Endothelial cell of umbilical vein (primary cell): ENCODE measurements at regions not wholly inside any gene's neighbourhood (a gene's known extent, or its start where the extent isn't known, plus 50 kb on each side); places are given as distances from the start of the nearest gene placed in this dataset.

Experiments
- BruUV-seq: library from RNA; stranded (reverse); fragments of 400-500 nt; replicated peaks from 2 replicates; lab custom pipeline; 2021; lab: Mats Ljungman, UMichigan
- CTCF ChIA-PET: fragments of 300-600, 350-600 bp; sonication (Branson Sonifier 250); formaldehyde crosslinking; loops from one replicate; lab custom pipeline; 2021; ENCODE audit warnings: antibody characterized with exemption, inconsistent platforms; lab: Charles Lee
- POLR2A ChIA-PET: fragments of 300-600, 350-600 bp; sonication (Branson Sonifier 250); formaldehyde crosslinking; loops from one replicate; lab custom pipeline; 2021; ENCODE audit warnings: antibody characterized with exemption, inconsistent platforms; lab: Charles Lee
- DNase-seq: peaks from one replicate; pipeline ENCODE4 v3.0.0-alpha.2; 2011; ENCODE audit warnings: low read depth, low spot score
- FAIRE-seq: peaks from 2 replicates; lab custom pipeline; 2011; peaks lifted over from hg19 to GRCh38; lab: Jason Lieb, UNC
- H2AFZ ChIP-seq: 2 replicates; pipeline ENCODE4 v1.6.0; 2012; ENCODE audit warnings: low read depth, low read length, control low read depth, inconsistent platforms
- H3K27ac ChIP-seq: 2 replicates; pipeline ENCODE4 v1.5.1; 2011; ENCODE audit warnings: low read depth, mild to moderate bottlenecking, control low read depth, low read length, moderate library complexity; ENCODE audit not compliant: insufficient read depth
- H3K27me3 ChIP-seq, 2 experiments: 2 replicates each; pipeline versions ENCODE4 v1.6.0 to v1.6.1; 2011; ENCODE audit warnings: low read length in 2 of 2, mixed read lengths in 1 of 2; ENCODE audit not compliant: control insufficient read depth in 2 of 2, insufficient read depth in 2 of 2
- H3K36me3 ChIP-seq, 2 experiments: 2 replicates in 1 of 2; 3 replicates in 1 of 2; pipeline ENCODE4 v1.5.1; 2011; ENCODE audit warnings: low read length in 2 of 2, mild to moderate bottlenecking in 1 of 2, moderate library complexity in 1 of 2; ENCODE audit not compliant: control insufficient read depth in 2 of 2, insufficient read depth in 2 of 2; ENCODE audit errors: extremely low read depth in 1 of 2
- H3K4me1 ChIP-seq: 3 replicates; pipeline ENCODE4 v1.5.1; 2011; ENCODE audit warnings: mild to moderate bottlenecking, low read length; ENCODE audit not compliant: control insufficient read depth, insufficient read depth; ENCODE audit errors: extremely low read depth
- H3K4me2 ChIP-seq: 2 replicates; pipeline ENCODE4 v1.6.1; 2011; ENCODE audit warnings: low read length, control low read depth, mixed read lengths; ENCODE audit not compliant: insufficient read depth
- H3K4me3 ChIP-seq, 3 experiments: fragments of 200-600 bp in 1 of 3; sonication (generic), shearing (Covaris generic) in 1 of 3; replicated peaks in 1 of 3; 2 replicates each; pipeline ENCODE4 v1.5.1; 2011 to 2016; ENCODE audit warnings: control low read depth in 3 of 3, low read length in 3 of 3, mild to moderate bottlenecking in 2 of 3, inconsistent platforms in 1 of 3, low read depth in 1 of 3, moderate library complexity in 1 of 3; ENCODE audit not compliant: insufficient read depth in 1 of 3
- H3K79me2 ChIP-seq: 2 replicates; pipeline ENCODE4 v1.6.0; 2012; ENCODE audit warnings: low read length, inconsistent platforms; ENCODE audit not compliant: control insufficient read depth, insufficient read depth
- H3K9ac ChIP-seq: replicated peaks from 2 replicates; pipeline ENCODE3; 2011; ENCODE audit warnings: low read length, control low read depth; ENCODE audit not compliant: insufficient read depth; ENCODE audit errors: extremely low read depth
- H3K9me1 ChIP-seq: replicated peaks from 3 replicates; pipeline ENCODE4 v1.6.0; 2011; ENCODE audit warnings: mild to moderate bottlenecking, low read length; ENCODE audit not compliant: control insufficient read depth, insufficient read depth; ENCODE audit errors: extremely low read depth
- H3K9me3 ChIP-seq: replicated peaks from 2 replicates; pipeline ENCODE4 v1.5.1; 2012; ENCODE audit warnings: low read length, inconsistent platforms; ENCODE audit not compliant: control insufficient read depth, insufficient read depth
- H4K20me1 ChIP-seq: replicated peaks from 2 replicates; pipeline ENCODE3; 2011; ENCODE audit warnings: mild to moderate bottlenecking, low read length; ENCODE audit not compliant: control insufficient read depth, insufficient read depth; ENCODE audit errors: extremely low read depth
- EZH2 ChIP-seq: IDR thresholded peaks from 2 replicates; pipeline ENCODE4 v1.6.1; 2012; ENCODE audit warnings: borderline replicate concordance, low read depth, mild to moderate bottlenecking, moderate library complexity, low read length, inconsistent platforms; ENCODE audit not compliant: severe bottlenecking
- FOS ChIP-seq: IDR thresholded peaks from 2 replicates; pipeline ENCODE4 v1.6.1; 2011; ENCODE audit warnings: mild to moderate bottlenecking, low read length, moderate library complexity, borderline replicate concordance; ENCODE audit not compliant: insufficient read depth
- GATA2 ChIP-seq: IDR thresholded peaks from 2 replicates; pipeline ENCODE4 v1.7.0; 2011; ENCODE audit warnings: low read depth, mild to moderate bottlenecking, moderate library complexity, mixed read lengths, low read length; ENCODE audit not compliant: insufficient read length, insufficient read depth
- JUN ChIP-seq: IDR thresholded peaks from 2 replicates; pipeline ENCODE4 v1.6.1; 2011; ENCODE audit warnings: borderline replicate concordance, low read depth; ENCODE audit not compliant: insufficient read length, insufficient read depth
- MYC ChIP-seq: IDR thresholded peaks from one replicate; pipeline ENCODE4 v1.6.1; 2011; ENCODE audit warnings: mild to moderate bottlenecking, low read depth, low read length
- POLR2A ChIP-seq: IDR thresholded peaks from 2 replicates; pipeline ENCODE4 v1.6.1; 2012; ENCODE audit warnings: low read depth, mild to moderate bottlenecking, control low read depth, low read length
- POLR2AphosphoS5 ChIP-seq: IDR thresholded peaks from 2 replicates; pipeline ENCODE4 v1.6.1; 2012; ENCODE audit warnings: low read depth, mild to moderate bottlenecking, control low read depth, low read length, moderate library complexity; ENCODE audit not compliant: insufficient read depth
- dilution Hi-C: fragments of 300-500 bp; cut with MboI; formaldehyde crosslinking; loops from one replicate; pipeline ENCODE4 v1.15.0; 2019; ENCODE audit warnings: low sequenced_read_pairs; ENCODE audit not compliant: extremely low pct_ligation_motif_present
- intact Hi-C: fragments of 100-400 bp; cut with micrococcal nuclease; formaldehyde crosslinking; loops from one replicate; pipeline ENCODE4 v1.10.0; 2022
- TF ChIP-seq, protein P1 (sequence below): IDR thresholded peaks from 2 replicates; pipeline ENCODE4 v1.6.1; 2011; ENCODE audit not compliant: insufficient read depth, insufficient read length
- TF ChIP-seq, protein P2 (sequence below), 2 donors: IDR thresholded peaks; 1 replicate in 1 of 2; 2 replicates in 1 of 2; pipeline ENCODE4 v1.5.1; 2011; ENCODE audit warnings: low read length in 2 of 2, mild to moderate bottlenecking in 2 of 2, moderate library complexity in 2 of 2, control low read depth in 1 of 2, inconsistent platforms in 1 of 2, low read depth in 1 of 2; ENCODE audit not compliant: insufficient read depth in 1 of 2; ENCODE audit errors: extremely low read depth in 1 of 2

DNA sequence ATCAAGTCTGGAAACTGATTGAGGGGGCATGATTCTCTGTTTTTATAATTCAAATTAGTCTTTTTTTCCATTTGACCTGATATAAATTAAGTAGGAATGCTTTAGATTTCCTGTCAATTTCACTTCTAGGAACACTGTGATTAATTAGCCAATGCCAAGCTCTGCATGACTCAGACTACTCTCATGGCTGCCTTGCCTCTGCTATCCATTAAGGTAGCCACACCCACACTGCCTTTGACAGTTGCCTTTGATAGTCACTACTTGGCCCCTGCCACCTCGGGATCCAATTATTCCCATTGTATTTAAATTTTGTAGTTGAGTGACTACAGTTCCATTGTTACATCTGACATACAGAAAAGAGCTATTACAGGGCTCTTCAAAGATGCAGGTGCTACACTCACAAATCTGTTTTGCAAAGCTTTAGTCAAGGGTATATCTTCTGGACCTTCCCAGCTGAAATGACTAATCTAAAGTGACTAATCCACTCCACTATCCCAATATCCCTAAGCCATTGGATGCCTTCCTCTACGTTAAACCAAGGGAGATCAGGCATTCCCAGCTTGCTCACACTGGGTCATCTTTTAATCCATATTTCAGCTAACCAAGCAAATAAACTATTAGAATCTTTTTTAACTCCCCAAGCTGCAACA, 1193.1 kb upstream of the MIR17HG start:
- intact Hi-C loops, result no loop called here
- BruUV-seq, result no TSS peak
- dilution Hi-C loops, result no loop called here
- Histone ChIP-seq H3K27ac (no peak overlapping the region), H3K4me1 (no peaks in the 10 kb centered on the region), H3K79me2 (no peaks in the 10 kb centered on the region), H3K9me1 (no peaks in the 10 kb centered on the region), H3K27me3 (no peaks in the 10 kb centered on the region), H3K36me3 (no peaks in the 10 kb centered on the region), H3K9ac (no peak overlapping the region), H3K4me3 (no peak overlapping the region), H3K4me2 (no peak overlapping the region), H3K9me3 (no peaks in the 10 kb centered on the region), H4K20me1 (no peaks in the 10 kb centered on the region), H2AFZ (no peak overlapping the region)
- DNase-seq (no peak), FAIRE-seq (no peak)
- CTCF ChIA-PET, result interaction anchor here (0.6 kb wide), 1 partner anchor 1698 kb away, joined by 3 read pairs; no protein-coding TSS in a partner anchor
- TF ChIP-seq MYC, result no peak
- no peak for TF ChIP-seq EZH2
- no peak for TF ChIP-seq JUN
- TF ChIP-seq, protein P1, sequence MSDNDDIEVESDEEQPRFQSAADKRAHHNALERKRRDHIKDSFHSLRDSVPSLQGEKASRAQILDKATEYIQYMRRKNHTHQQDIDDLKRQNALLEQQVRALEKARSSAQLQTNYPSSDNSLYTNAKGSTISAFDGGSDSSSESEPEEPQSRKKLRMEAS, result no peak
- TF ChIP-seq POLR2AphosphoS5, result no peak
- no peak for TF ChIP-seq POLR2A
- POLR2A ChIA-PET, result no interaction called here

DNA sequence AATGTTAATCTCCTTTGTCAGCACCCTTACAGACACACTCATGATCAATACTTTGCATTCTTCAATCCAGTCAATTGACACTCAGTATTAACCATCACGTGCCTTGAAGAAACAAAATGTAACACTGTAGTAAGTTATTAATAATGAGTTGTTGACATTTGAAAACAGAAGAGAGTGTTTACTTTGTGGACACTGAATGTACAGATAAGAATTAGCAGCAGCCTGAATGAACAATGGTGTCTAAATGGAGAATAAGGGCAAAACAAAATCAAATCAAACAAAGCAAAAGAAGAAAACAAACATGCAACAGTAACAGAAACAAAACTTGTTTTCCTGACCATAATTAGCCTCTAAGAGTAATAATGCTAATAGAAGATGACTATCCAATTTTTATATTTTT, 1191.1 kb upstream of the MIR17HG start:
- Histone ChIP-seq H3K9ac (no peak overlapping the region), H3K4me1 (no peaks in the 10 kb centered on the region), H3K4me2 (no peak overlapping the region), H4K20me1 (no peaks in the 10 kb centered on the region), H3K9me1 (no peaks in the 10 kb centered on the region), H3K9me3 (no peaks in the 10 kb centered on the region), H3K27ac (no peak overlapping the region), H2AFZ (no peak overlapping the region), H3K36me3 (no peaks in the 10 kb centered on the region), H3K27me3 (no peaks in the 10 kb centered on the region), H3K79me2 (no peaks in the 10 kb centered on the region), H3K4me3 (no peak overlapping the region)
- POLR2A ChIA-PET, result no interaction called here
- TF ChIP-seq MYC (no peak), GATA2 (no peak), FOS (no peak), POLR2A (no peak), POLR2AphosphoS5 (no peak), EZH2 (no peak), JUN (no peak)
- TF ChIP-seq, protein P2, sequence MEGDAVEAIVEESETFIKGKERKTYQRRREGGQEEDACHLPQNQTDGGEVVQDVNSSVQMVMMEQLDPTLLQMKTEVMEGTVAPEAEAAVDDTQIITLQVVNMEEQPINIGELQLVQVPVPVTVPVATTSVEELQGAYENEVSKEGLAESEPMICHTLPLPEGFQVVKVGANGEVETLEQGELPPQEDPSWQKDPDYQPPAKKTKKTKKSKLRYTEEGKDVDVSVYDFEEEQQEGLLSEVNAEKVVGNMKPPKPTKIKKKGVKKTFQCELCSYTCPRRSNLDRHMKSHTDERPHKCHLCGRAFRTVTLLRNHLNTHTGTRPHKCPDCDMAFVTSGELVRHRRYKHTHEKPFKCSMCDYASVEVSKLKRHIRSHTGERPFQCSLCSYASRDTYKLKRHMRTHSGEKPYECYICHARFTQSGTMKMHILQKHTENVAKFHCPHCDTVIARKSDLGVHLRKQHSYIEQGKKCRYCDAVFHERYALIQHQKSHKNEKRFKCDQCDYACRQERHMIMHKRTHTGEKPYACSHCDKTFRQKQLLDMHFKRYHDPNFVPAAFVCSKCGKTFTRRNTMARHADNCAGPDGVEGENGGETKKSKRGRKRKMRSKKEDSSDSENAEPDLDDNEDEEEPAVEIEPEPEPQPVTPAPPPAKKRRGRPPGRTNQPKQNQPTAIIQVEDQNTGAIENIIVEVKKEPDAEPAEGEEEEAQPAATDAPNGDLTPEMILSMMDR (IDR thresholded peaks at IDR 0.05; ENCODE audit: extremely low read depth in 1 of 2, insufficient read depth in 1 of 2, low read depth in 1 of 2, low read length in 2 of 2), result no peak
- TF ChIP-seq, protein P1, result no peak
- BruUV-seq, result no TSS peak
- intact Hi-C loops (no loop called here), dilution Hi-C loops (no loop called here)
- DNase-seq (no peak), FAIRE-seq (no peak)
- CTCF ChIA-PET, result no interaction called here
